ENCODE measurements at regions not wholly inside any gene's neighbourhood (a gene's known extent, or its start where the extent isn't known, plus 50 kb on each side); places are given as distances from the start of the nearest gene placed in this dataset.

DNA sequence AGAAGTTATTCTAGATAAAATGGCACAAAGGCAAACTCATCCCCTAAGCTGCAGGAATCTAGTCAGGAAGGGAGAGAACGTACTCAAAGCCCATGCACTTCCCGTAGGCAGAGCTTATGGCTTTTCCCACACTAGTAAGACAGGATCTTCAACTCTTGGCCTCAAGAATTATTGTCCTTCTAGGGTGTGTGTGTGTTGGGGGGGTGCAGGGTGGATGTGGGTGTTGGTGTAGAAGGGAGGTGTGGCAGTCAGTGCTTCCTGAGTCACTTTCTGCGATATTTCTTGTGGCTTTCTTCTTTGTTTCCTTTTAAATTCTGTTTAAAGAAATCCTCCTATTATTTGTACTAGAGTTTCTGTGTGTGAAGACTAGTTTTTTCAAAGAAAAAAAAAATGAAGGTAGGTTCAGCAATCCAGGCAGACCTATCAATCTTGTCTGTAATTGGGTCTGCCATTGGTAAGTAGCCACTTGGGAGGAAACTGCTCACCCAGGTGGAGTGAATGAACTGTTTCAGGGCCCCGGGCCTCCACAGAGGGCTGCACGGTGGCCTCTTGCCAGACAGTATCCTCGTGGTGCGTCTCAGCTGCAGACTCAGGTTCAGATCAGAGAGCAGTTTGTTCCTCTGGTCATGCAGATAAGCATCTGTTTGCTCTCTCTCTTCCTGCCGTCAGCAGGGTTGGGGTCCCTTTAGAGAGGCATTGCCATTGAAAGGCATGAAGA is 131.9 kb downstream of the NPR3 start:
- no peaks in the 10 kb centered on the region for H3K36me3 ChIP-seq (ENCODE audit: insufficient read depth, low read length)
- H3F3A ChIP-seq (ENCODE audit: insufficient read depth, low read length, poor library complexity, severe bottlenecking): no peaks in the 10 kb centered on the region
- H3K4me2 ChIP-seq (ENCODE audit: low read length): no peak overlapping the region
- H3K9me2 ChIP-seq (ENCODE audit: insufficient read depth, low read length): no peaks in the 10 kb centered on the region
- TF ChIP-seq TAF1 (IDR thresholded peaks at IDR 0.05; ENCODE audit: low read depth) (no peak), MXI1 (conservative IDR thresholded peaks at IDR 0.05; ENCODE audit: poor library complexity, severe bottlenecking) (no peak), POLR2AphosphoS5 (IDR thresholded peaks at IDR 0.05) (no peak), REST (IDR thresholded peaks at IDR 0.05; ENCODE audit: borderline replicate concordance) (no peak), EZH2 (IDR thresholded peaks at IDR 0.05; ENCODE audit: borderline replicate concordance, insufficient read depth, low read length, poor library complexity, severe bottlenecking) (no peak), SMC3 (conservative IDR thresholded peaks at IDR 0.05; ENCODE audit: poor library complexity) (no peak), CTCF (IDR thresholded peaks at IDR 0.05; ENCODE audit: poor library complexity, severe bottlenecking) (no peak), RAD21 (conservative IDR thresholded peaks at IDR 0.05) (no peak), EP300 (conservative IDR thresholded peaks at IDR 0.05; ENCODE audit: poor library complexity, severe bottlenecking) (no peak)
- H3K9me3 ChIP-seq (ENCODE audit: low read length): no peaks in the 10 kb centered on the region
- no peaks in the 10 kb centered on the region for H3K79me2 ChIP-seq (replicated peaks; ENCODE audit: insufficient read depth, low read length)
- no peak overlapping the region for H3K9ac ChIP-seq (ENCODE audit: low read length)
- H3K4me3 ChIP-seq (ENCODE audit: low read length): no peak overlapping the region
- H4K20me1 ChIP-seq (ENCODE audit: insufficient read depth): no peaks in the 10 kb centered on the region
- no peak overlapping the region for H3K27ac ChIP-seq (ENCODE audit: low read length)
- no peaks in the 10 kb centered on the region for H3K27me3 ChIP-seq (ENCODE audit: insufficient read depth, low read depth, low read length)
- no peak overlapping the region for H2AFZ ChIP-seq (ENCODE audit: low read depth, low read length)

DNA sequence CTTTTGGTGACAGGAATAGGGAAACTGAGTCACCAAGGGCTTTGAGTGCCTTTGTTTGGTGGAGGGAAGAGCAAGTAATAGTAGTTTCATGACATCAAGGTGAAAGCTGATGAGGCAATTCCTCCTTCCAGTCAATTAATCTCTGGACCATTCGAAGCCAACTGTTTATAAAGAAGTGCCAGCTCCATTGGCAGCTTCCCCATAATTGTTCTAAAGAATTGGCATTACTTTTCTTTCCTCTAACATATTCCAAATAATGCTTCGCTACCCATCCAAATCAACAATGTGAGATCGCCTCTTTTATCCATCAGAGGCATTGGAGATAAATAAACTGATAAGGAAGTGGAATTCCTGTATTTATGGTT is 132.4 kb downstream of the NPR3 start:
- H3K9ac ChIP-seq (ENCODE audit: low read length): no peak overlapping the region
- TF ChIP-seq REST (IDR thresholded peaks at IDR 0.05; ENCODE audit: borderline replicate concordance): no peak
- no peak for TF ChIP-seq TAF1 (IDR thresholded peaks at IDR 0.05; ENCODE audit: low read depth)
- TF ChIP-seq RAD21 (conservative IDR thresholded peaks at IDR 0.05): no peak
- no peak for TF ChIP-seq MXI1 (conservative IDR thresholded peaks at IDR 0.05; ENCODE audit: poor library complexity, severe bottlenecking)
- no peak for TF ChIP-seq EZH2 (IDR thresholded peaks at IDR 0.05; ENCODE audit: borderline replicate concordance, insufficient read depth, low read length, poor library complexity, severe bottlenecking)
- TF ChIP-seq SMC3 (conservative IDR thresholded peaks at IDR 0.05; ENCODE audit: poor library complexity): no peak
- TF ChIP-seq EP300 (conservative IDR thresholded peaks at IDR 0.05; ENCODE audit: poor library complexity, severe bottlenecking): no peak
- TF ChIP-seq CTCF (IDR thresholded peaks at IDR 0.05; ENCODE audit: poor library complexity, severe bottlenecking): no peak
- no peak for TF ChIP-seq POLR2AphosphoS5 (IDR thresholded peaks at IDR 0.05)
- H3K9me3 ChIP-seq (ENCODE audit: low read length): no peaks in the 10 kb centered on the region
- H3K4me3 ChIP-seq (ENCODE audit: low read length): no peak overlapping the region
- H3K9me2 ChIP-seq (ENCODE audit: insufficient read depth, low read length): no peaks in the 10 kb centered on the region
- H3K79me2 ChIP-seq (replicated peaks; ENCODE audit: insufficient read depth, low read length): no peaks in the 10 kb centered on the region
- no peak overlapping the region for H2AFZ ChIP-seq (ENCODE audit: low read depth, low read length)
- H3K4me2 ChIP-seq (ENCODE audit: low read length): no peak overlapping the region
- no peaks in the 10 kb centered on the region for H3F3A ChIP-seq (ENCODE audit: insufficient read depth, low read length, poor library complexity, severe bottlenecking)
- no peaks in the 10 kb centered on the region for H3K36me3 ChIP-seq (ENCODE audit: insufficient read depth, low read length)
- no peaks in the 10 kb centered on the region for H4K20me1 ChIP-seq (ENCODE audit: insufficient read depth)
- H3K27ac ChIP-seq (ENCODE audit: low read length): no peak overlapping the region
- H3K27me3 ChIP-seq (ENCODE audit: insufficient read depth, low read depth, low read length): no peaks in the 10 kb centered on the region

Measured in neural cell (in vitro differentiated cells).